ENCODE measurements at regions not wholly inside any gene's neighbourhood (a gene's known extent, or its start where the extent isn't known, plus 50 kb on each side); places are given as distances from the start of the nearest gene placed in this dataset.
A peak's percentile ranks its signal among the peaks of the same experiment; 100 is the strongest.

DNA sequence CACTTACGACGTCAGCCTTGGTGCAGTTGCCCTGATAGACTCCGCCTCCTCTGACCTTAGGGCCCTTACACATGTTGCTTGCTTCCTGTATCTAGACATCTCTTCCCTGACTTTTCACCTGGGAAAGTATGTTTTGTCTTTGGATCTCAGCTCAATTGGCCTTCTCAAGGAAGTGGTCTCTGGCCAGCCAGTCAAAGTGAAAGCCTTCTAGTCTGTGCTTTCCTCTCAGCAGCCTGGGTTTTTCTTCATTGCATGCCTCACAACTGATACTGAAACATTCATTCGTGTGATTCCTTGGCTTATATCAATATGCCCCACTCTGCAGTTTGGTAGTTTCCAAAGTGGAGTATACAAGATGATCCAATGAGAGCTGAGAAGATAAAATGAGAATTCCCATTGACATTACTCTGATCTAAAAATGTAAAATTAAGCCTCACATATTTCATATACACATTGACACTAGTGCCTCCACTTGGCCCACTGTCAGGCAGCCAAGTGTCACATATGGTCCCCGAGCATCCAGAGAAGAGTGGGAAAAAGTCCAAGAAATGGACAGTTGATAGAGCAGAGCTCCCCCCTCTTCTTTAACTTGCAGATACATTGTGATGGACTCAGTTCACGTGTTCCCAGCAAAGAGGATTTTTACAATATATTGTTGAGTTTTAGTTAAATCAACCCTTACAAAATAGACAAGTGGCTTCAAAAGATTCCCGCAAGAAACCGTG is 371.2 kb upstream of the ASIC2 start:
- Mint-ChIP-seq H3K36me3 (ENCODE audit: low read depth) (no peaks in the 10 kb centered on the region), H3K9me3 (no peaks in the 10 kb centered on the region), H3K27me3 (no peaks in the 10 kb centered on the region), H3K4me1 (peaks cover 11% of the 10 kb centered on the region), H3K4me3 (no peak overlapping the region), H3K27ac (no peak overlapping the region)
- no peak for ATAC-seq (replicated peaks)

DNA sequence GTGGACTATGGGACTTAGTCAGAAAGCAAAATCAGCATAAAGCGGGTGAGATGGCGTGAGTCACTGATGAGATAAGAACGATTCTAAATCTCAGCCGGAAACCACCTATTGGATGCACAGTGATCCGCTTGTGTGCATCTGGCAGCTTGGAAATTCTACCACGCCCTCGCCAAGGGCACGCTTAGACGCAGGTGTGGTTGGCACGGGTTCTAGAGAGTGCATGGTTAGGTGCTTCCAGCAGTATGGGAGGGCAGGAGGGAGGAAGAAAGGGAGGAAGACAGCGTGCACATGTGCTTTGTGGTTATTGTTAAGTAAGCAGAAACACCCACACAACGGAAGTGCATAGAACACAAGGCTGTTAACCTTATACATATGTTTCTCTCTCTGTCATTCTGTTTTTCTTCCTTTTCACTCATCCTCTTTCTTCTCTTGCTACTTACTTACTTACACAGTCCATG is 374.0 kb upstream of the ASIC2 start:
- H3K27ac Mint-ChIP-seq, result peak overlapping the region; percentile 76
- peak overlapping the region; percentile 49 for H3K4me3 Mint-ChIP-seq
- H3K27me3 Mint-ChIP-seq, result no peaks in the 10 kb centered on the region
- no peaks in the 10 kb centered on the region for H3K9me3 Mint-ChIP-seq
- H3K36me3 Mint-ChIP-seq (ENCODE audit: low read depth), result no peaks in the 10 kb centered on the region
- H3K4me1 Mint-ChIP-seq, result peaks cover 11% of the 10 kb centered on the region
- ATAC-seq (replicated peaks), result peak; percentile 96

DNA sequence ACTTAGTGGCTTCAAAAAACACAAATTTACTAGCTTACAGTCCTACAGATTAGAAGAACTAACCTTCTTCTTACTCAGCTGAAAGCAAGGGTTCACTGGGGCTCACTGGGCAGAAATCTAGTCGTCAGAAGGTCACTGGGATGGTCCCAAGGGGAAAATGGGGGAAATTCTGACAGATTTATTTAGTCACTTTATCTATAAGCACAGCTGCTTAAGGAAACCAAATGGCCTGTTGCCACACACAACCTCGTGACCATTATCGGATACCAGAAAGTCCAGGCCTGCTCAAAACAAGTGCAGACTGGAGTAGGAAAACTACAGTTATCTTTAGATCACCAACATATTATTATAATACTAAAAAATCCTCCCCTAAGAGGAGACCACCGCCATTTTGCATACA is 374.6 kb upstream of the ASIC2 start:
- Mint-ChIP-seq H3K36me3 (ENCODE audit: low read depth) (no peaks in the 10 kb centered on the region), H3K4me1 (peaks cover 11% of the 10 kb centered on the region), H3K9me3 (no peaks in the 10 kb centered on the region), H3K4me3 (peak overlapping the region; percentile 49), H3K27me3 (peaks cover 1% of the 10 kb centered on the region), H3K27ac (peak overlapping the region; percentile 76)
- no peak for ATAC-seq (replicated peaks)

DNA sequence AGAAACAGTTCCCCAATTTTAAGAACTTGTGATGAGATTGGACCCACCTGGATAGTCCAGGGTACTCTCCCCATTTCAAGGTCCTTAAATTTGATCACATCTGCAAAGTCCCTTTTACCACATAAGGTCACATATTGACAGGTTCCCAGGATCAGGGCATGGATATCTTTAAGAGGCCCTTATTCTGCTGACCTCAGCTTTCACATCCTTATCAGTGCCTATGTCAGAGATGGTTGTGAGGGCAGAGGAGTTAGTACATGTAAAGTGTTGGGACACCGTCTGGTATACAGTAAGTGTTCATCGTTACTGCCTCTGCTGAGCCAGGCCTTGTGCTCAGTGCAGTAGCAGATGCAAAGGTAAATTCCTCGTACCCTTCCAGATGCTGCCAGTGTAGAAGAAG is 375.4 kb upstream of the ASIC2 start:
- H3K27ac Mint-ChIP-seq, result no peak overlapping the region
- ATAC-seq (replicated peaks), result no peak
- H3K4me3 Mint-ChIP-seq, result no peak overlapping the region
- H3K36me3 Mint-ChIP-seq (ENCODE audit: low read depth), result no peaks in the 10 kb centered on the region
- no peaks in the 10 kb centered on the region for H3K9me3 Mint-ChIP-seq
- H3K27me3 Mint-ChIP-seq, result peaks cover 5% of the 10 kb centered on the region
- H3K4me1 Mint-ChIP-seq, result peaks cover 11% of the 10 kb centered on the region

DNA sequence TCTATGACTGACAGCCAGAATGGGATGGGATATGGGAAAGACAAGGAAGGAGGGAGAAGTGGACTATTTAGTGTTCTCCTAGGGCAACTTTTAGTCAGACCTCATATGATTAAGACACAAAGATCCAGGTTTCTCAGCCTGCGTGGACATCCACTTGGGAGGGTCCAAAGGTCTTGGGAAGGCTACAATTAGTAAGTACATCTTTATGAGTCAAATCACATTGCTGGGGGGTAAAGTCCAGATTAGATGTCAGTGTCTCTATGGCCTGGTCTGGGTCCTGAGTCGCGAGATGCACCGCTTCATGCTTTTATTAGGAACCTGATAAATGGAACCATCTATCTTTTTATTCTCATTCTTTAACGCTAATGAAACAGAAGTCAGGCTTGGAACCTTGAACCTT is 378.4 kb upstream of the ASIC2 start:
- Mint-ChIP-seq H3K27ac (no peak overlapping the region), H3K4me1 (peaks cover 7% of the 10 kb centered on the region), H3K27me3 (peaks cover 5% of the 10 kb centered on the region), H3K4me3 (no peak overlapping the region), H3K9me3 (no peaks in the 10 kb centered on the region), H3K36me3 (ENCODE audit: low read depth) (no peaks in the 10 kb centered on the region)
- no peak for ATAC-seq (replicated peaks)

DNA sequence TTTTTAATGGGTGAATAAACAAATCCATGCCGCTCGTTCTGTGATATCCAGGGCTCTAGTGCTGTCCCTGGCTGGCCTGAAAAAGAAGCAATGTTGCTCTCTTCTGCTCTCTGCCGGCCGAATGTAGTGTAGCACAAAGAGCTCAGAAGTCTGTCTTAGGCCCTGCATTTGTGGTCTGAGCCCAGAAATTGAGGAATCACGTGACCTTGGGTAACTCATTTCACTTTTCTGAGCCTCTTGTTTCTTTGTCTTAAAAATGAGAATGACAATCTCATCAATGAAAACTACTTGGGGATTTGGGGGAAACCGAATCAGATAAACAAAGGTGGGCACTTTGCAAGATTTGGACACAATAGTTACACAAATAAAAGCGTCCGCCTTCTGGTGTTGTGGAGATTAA is 381.6 kb upstream of the ASIC2 start:
- no peak overlapping the region for H3K4me3 Mint-ChIP-seq
- no peaks in the 10 kb centered on the region for H3K9me3 Mint-ChIP-seq
- peak; percentile 63 for ATAC-seq (replicated peaks)
- H3K27ac Mint-ChIP-seq, result no peak overlapping the region
- no peaks in the 10 kb centered on the region for H3K36me3 Mint-ChIP-seq (ENCODE audit: low read depth)
- H3K27me3 Mint-ChIP-seq, result peaks cover 12% of the 10 kb centered on the region
- H3K4me1 Mint-ChIP-seq, result no peaks in the 10 kb centered on the region

DNA sequence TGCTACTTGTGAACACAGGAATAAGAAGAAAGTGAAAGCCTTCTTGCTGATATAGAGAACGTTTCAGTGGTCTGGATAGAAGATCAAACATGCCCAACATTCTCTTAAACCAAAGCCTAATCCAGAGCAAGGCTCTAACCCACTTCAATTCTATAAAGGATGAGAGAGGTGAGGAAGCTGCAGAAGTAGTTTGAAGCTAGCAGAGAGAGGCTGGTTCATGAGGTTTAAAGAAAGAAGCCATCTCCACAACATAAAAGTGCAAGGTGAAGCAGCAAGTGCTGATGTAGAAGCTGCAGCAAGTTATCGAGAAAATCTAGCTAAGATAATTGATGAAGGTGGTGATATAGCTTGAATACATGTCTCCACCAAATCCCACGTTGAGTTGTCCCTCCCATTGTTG is 383.3 kb upstream of the ASIC2 start:
- Mint-ChIP-seq H3K36me3 (ENCODE audit: low read depth) (no peaks in the 10 kb centered on the region), H3K4me1 (no peaks in the 10 kb centered on the region), H3K4me3 (no peak overlapping the region)

DNA sequence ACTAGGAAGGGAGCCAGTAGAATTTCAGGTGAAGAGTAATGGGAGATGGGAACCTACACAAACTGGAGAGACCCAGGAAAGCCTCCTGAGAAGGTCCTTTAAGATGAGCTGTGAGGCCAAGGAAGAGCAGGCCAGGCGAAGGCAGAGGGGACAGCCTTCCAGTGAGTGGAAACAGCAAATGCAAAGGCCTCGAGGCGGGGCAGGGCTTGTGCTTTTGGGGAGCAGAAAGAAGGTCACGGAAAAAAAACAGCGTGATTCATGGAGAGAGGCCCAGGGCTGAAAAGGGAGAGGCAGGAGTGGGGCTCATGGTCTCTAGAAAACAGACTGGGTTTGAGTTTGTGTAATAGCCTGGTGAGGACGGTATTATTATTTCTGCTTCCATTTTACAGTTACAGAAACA is 386.5 kb upstream of the ASIC2 start:
- Mint-ChIP-seq H3K9me3 (no peaks in the 10 kb centered on the region), H3K36me3 (ENCODE audit: low read depth) (no peaks in the 10 kb centered on the region), H3K4me1 (no peaks in the 10 kb centered on the region), H3K4me3 (no peak overlapping the region), H3K27me3 (peaks cover 6% of the 10 kb centered on the region), H3K27ac (no peak overlapping the region)
- no peak for ATAC-seq (replicated peaks)

More for the DNA sequence above, 383.3 kb upstream of the ASIC2 start:
- Mint-ChIP-seq H3K27me3 (peaks cover 12% of the 10 kb centered on the region), H3K9me3 (no peaks in the 10 kb centered on the region), H3K27ac (no peak overlapping the region)
- no peak for ATAC-seq (replicated peaks)

DNA sequence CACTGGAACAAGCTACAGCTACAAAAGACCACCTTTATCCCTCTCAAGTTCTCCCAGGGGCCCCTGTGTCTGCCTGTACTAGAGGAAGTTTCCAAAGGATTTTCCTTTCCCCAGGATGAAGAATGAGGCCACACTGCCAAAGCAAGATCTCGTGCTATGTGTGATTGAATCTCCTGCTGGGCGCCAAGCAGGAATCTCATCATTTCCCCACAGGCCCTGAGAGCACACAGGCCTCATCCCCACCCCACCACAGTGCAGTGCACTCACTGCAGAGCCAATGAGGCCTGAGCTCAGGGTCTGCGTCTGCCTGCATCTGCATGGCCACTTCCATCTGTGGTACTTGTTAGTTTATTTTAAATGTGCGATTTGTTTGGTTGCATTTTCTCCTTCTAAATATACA is 387.4 kb upstream of the ASIC2 start:
- ATAC-seq (replicated peaks), result no peak
- Mint-ChIP-seq H3K4me1 (no peaks in the 10 kb centered on the region), H3K36me3 (ENCODE audit: low read depth) (no peaks in the 10 kb centered on the region), H3K9me3 (no peaks in the 10 kb centered on the region), H3K27me3 (peaks cover 9% of the 10 kb centered on the region), H3K4me3 (no peak overlapping the region), H3K27ac (no peak overlapping the region)

DNA sequence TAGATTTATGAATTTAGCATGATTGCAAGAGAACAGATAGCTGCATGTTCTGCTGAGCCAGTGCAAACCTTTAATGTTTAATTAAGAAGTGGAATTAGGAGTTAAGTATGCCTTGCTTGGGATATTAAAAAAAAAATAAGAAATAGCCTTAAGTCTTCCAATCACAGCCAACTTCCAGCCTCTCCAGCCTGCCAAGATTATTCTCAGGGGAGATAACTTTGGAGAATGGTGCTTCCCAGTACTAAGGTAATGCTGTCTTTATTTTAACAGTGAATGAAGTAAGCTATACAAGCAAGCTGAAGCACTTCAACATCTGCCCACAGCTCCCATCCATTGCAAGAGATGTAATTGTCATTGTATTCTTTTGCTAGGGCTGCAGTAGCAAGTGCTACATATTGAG is 389.5 kb upstream of the ASIC2 start:
- no peak for ATAC-seq (replicated peaks)
- no peak overlapping the region for H3K27ac Mint-ChIP-seq
- no peak overlapping the region for H3K4me3 Mint-ChIP-seq
- peaks cover 10% of the 10 kb centered on the region for H3K27me3 Mint-ChIP-seq
- no peaks in the 10 kb centered on the region for H3K36me3 Mint-ChIP-seq (ENCODE audit: low read depth)
- H3K9me3 Mint-ChIP-seq, result no peaks in the 10 kb centered on the region
- no peaks in the 10 kb centered on the region for H3K4me1 Mint-ChIP-seq

DNA sequence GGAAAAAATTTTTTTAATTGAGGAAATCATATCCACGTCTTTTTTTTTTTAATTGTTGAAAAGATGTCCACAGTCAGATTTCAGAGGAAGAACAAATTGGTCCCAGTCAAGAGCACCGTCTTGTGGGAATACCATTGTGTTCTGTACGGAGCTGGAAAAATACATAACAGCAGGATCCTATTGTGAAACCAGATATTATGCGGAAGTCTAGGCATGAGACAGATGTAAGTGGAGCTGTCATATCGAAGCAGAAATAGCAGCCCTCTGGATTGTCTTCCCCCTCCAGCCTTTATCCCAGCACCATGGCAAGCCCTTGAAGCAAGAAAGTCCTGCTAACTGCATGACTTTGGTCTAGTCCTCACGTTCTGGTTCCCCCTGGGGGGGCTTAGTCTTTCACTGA is 391.6 kb upstream of the ASIC2 start:
- Mint-ChIP-seq H3K36me3 (ENCODE audit: low read depth) (no peaks in the 10 kb centered on the region), H3K4me1 (no peaks in the 10 kb centered on the region), H3K9me3 (no peaks in the 10 kb centered on the region), H3K27ac (no peak overlapping the region), H3K4me3 (no peak overlapping the region), H3K27me3 (peaks cover 13% of the 10 kb centered on the region)
- ATAC-seq (replicated peaks), result no peak

DNA sequence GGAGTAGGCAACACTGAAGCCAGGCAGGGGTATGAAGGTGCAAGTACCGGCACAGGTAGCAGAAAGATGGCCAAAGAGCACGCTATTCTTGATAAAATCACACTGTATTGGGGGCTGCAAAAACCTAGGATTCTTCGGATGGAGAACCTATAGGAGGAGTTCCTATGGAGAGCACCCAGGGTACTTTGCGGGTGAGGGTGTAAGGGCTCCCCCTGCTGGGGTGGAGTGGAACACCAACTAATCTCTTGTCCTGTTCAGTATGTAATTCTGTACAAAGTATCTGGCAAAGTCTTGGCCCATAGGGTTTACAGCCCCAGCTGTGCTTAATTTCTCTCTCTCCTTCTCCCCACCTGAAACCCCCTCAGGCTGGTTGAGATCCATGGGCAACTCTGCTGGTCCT is 393.1 kb upstream of the ASIC2 start:
- no peaks in the 10 kb centered on the region for H3K36me3 Mint-ChIP-seq (ENCODE audit: low read depth)

DNA sequence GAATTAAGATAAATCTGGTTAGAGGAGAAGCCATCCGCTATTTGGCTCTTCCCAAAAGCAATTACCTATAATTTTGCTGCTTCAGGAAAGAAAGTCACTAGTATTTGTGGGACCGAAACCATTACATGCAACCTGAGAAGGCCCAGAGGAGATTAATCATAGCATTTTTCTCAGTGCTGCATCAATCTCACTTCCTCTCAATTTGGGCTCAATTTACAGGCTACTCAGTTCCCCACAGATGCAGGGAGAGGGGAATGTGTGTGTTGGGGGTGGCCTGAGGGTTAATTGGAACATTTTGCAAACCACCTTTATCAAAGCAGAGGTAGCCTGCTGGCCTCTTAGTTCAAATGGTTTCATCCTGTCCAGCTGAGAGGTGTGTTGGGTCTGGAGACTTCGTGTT is 394.7 kb upstream of the ASIC2 start:
- peaks cover 15% of the 10 kb centered on the region for H3K27me3 Mint-ChIP-seq
- no peak for ATAC-seq (replicated peaks)
- H3K4me3 Mint-ChIP-seq, result no peak overlapping the region
- no peak overlapping the region for H3K27ac Mint-ChIP-seq
- no peaks in the 10 kb centered on the region for H3K4me1 Mint-ChIP-seq
- H3K9me3 Mint-ChIP-seq, result no peaks in the 10 kb centered on the region
- H3K36me3 Mint-ChIP-seq (ENCODE audit: low read depth), result no peaks in the 10 kb centered on the region

More for the DNA sequence above, 393.1 kb upstream of the ASIC2 start:
- peak; percentile 24 for ATAC-seq (replicated peaks)
- Mint-ChIP-seq H3K27ac (no peak overlapping the region), H3K9me3 (no peaks in the 10 kb centered on the region), H3K4me3 (no peak overlapping the region), H3K27me3 (peaks cover 13% of the 10 kb centered on the region), H3K4me1 (no peaks in the 10 kb centered on the region)

DNA sequence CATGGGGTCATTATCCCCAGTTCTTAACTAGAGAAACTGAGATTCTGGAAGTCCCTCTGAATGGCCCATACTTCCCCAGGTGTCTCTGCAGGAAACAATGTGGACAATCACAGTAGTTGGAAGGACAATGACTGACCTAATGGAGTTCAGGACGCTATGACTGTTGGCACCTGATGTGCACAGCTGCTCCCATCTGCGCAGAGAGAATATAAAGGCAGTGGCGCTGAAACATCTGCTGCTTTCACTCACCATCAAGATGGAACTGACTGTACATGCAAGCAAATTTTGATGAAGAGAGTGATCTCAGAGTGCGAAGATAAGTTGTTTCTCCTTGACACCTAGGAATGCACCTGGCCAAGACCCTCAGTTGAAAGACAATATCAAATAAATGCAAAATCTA is 395.7 kb upstream of the ASIC2 start:
- Mint-ChIP-seq H3K4me3 (no peak overlapping the region), H3K9me3 (no peaks in the 10 kb centered on the region), H3K27me3 (peaks cover 15% of the 10 kb centered on the region), H3K36me3 (ENCODE audit: low read depth) (no peaks in the 10 kb centered on the region), H3K27ac (no peak overlapping the region), H3K4me1 (no peaks in the 10 kb centered on the region)
- ATAC-seq (replicated peaks), result no peak

DNA sequence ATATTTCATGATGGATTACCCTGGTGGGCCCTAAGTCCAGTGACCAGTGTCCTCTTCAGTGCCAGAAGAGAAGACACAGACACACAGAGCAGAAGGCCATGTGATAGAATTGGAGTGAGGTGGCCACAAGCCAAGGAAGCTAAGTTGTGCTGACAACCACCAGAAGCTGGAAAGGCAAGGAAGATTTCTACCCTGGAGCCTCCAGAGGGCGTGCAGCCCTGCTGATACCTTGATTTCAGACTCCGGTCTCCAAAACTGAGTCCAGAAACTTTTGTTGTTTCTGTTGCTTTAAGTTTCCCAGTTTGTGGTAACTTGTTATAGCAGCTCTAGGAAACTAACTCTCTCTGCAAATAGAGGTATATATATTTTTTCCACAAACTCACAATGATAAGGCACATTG is 396.6 kb upstream of the ASIC2 start:
- H3K9me3 Mint-ChIP-seq, result no peaks in the 10 kb centered on the region

DNA sequence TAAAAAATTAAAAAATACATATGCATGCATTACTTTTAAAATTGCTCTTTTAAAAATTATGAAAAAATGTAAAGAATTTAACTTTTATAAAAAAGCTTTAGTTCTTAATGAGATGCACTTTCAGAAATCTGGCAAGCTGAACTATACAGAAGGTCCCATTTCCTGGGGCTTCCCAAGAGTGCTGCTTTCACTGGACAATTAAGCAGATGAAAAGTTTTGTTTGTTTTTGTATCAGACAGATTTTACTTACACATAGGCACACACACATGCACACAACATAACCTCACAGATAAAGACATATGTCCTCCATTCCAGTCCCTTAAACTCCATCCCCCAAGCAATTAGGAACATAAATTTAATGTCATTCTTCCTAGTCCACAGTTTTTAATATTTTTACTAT is 402.3 kb upstream of the ASIC2 start:
- no peaks in the 10 kb centered on the region for H3K9me3 Mint-ChIP-seq
- H3K4me1 Mint-ChIP-seq, result no peaks in the 10 kb centered on the region
- peaks cover 24% of the 10 kb centered on the region for H3K27me3 Mint-ChIP-seq
- H3K4me3 Mint-ChIP-seq, result no peak overlapping the region
- no peak for ATAC-seq (replicated peaks)
- H3K27ac Mint-ChIP-seq, result no peak overlapping the region
- no peaks in the 10 kb centered on the region for H3K36me3 Mint-ChIP-seq (ENCODE audit: low read depth)

More for the DNA sequence above, 396.6 kb upstream of the ASIC2 start:
- Mint-ChIP-seq H3K27me3 (peaks cover 22% of the 10 kb centered on the region), H3K4me3 (no peak overlapping the region), H3K36me3 (ENCODE audit: low read depth) (no peaks in the 10 kb centered on the region), H3K27ac (no peak overlapping the region), H3K4me1 (no peaks in the 10 kb centered on the region)
- no peak for ATAC-seq (replicated peaks)

Measured in activated T-helper 17 cell treated with anti-CD3 and anti-CD28 coated beads, Interleukin-2, amount 50 U/mL, for 72 hours (primary cell).